GM18867 (cell line): ENCODE measurements at regions not wholly inside any gene's neighbourhood (a gene's known extent, or its start where the extent isn't known, plus 50 kb on each side); places are given as distances from the start of the nearest gene placed in this dataset.
A peak's percentile ranks its signal among the peaks of the same experiment; 100 is the strongest.
"Not testable (repeated sequence)": the region's sequence is repeated elsewhere in the genome, so short reads cannot be mapped to it uniquely, and the experiment has no call there.

Experiments used
- ATAC-seq: cut with Tn5 transposase; IDR thresholded peaks from one replicate; pipeline ENCODE4 v1.9.1; 2021; ENCODE audit warnings: mild to moderate bottlenecking, moderate library complexity; ENCODE audit not compliant: unreplicated experiment

DNA sequence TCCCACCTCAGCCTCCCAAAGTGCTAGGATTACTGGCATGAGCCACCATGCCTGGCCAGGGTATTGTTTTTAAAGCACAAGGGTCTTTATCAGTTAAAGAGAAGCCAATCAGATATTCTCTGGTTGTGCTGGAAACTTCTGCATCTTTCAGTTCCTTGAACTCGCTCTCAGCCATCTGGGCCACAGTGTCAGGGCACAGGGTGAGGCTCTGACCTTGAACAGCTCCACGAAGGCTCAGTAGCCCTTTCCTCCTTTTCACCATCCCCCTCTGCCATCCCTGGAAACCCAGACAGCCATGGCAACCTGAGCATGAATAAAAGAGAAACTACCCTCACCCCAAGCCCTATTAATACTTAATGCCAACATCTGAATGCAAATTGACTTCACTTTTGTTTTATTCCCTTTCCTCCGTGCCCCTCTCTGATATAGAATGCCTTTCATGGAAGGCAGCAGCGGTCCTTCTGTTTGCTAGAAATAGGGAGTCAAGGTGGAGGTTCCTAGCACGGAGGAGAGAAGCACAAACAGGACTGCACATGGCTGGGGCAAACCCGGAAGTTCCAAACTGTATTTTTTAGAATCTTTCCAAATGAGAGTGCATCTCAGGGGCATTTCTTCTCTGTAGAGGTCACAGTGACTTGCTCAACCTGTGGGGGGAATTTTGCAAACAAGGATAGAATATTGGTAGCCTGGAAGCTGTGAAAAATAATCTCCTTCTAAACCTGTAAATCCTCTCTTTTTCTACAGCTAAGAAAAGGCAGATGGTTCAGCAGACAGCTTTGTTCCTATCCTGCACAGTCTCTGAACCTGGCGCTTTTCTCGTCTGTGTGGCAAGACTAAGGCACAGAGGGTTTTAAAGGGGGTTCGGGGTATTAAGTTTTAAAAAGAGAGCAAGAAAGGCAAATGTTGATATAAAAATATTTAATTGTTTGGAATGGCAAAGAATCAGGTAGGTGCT, 176.4 kb upstream of the RREB1 start:
- ATAC-seq, result peak; percentile 51

DNA sequence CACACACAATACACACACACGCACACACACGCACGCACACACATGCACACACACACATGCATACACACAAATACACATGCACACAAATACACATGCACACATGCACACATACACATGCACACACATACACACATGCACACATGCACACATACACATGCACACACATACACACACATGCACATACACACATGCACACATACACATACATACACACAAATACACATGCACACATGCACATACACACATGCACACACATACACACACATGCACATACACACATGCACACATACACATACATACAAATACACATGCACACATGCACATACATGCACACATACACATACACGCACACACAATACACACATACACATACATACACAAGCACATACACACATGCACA, 175.4 kb upstream of the RREB1 start:
- ATAC-seq, result no peak

GRCh38 chr6:6932968-6933367, 174.8 kb upstream of the RREB1 start:
- ATAC-seq, result no peak

GRCh38 chr6:6940031-6941025, 167.4 kb upstream of the RREB1 start:
- ATAC-seq, result no peak

GRCh38 chr6:6941201-6941600, 166.6 kb upstream of the RREB1 start:
- ATAC-seq, result no peak

- ATAC-seq, result no peak
Observed at GRCh38 chr6:6942091-6942490, 165.7 kb upstream of the RREB1 start.

GRCh38 chr6:6942831-6943230, 164.9 kb upstream of the RREB1 start:
- peak; percentile 45 for ATAC-seq

- no peak for ATAC-seq
Observed at GRCh38 chr6:6943421-6943820, 164.3 kb upstream of the RREB1 start.

- no peak for ATAC-seq
Observed at GRCh38 chr6:6946206-6947155, 161.3 kb upstream of the RREB1 start.

- no peak for ATAC-seq
Observed at GRCh38 chr6:6950373-6951145, 157.2 kb upstream of the RREB1 start.

DNA sequence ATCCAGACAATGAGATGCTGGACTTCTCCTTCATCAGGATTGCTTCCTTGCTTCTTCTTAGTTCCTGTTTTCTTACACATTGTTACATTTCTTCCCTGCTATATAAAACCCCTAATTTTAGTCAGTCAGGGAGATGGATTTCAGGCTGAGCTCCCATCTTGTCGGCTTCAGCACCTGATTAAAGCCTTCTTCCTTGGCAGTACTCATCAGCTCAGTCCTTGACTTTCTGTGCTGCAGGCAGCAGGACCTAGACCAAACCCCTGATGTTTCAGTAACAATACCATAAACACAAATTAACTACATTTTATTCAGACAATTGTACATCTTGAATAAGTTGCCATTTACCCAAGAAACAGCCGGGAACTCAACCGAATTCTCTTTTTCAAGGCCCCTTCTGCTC, 156.4 kb upstream of the RREB1 start:
- ATAC-seq, result no peak

DNA sequence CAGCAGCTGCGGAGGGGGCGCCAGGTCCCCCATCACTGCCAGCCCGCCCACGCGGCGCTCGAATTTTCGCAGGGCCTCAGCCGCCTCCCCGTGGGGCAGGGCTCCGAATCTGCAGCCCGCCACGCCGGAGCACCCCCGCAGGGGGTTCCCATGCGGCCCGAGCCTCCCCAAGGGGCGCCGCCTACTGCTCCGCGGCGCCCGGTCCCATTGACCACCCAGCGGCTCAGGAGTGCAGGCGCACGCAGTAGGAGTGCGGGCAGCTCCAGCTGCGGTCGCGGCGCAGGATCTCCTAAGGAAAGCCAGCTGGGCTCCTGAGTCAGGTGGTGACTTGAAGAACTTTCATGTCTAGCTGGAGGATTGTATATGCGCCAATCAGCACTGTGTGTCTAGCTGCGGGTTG, 155.3 kb upstream of the RREB1 start:
- ATAC-seq, result no peak

DNA sequence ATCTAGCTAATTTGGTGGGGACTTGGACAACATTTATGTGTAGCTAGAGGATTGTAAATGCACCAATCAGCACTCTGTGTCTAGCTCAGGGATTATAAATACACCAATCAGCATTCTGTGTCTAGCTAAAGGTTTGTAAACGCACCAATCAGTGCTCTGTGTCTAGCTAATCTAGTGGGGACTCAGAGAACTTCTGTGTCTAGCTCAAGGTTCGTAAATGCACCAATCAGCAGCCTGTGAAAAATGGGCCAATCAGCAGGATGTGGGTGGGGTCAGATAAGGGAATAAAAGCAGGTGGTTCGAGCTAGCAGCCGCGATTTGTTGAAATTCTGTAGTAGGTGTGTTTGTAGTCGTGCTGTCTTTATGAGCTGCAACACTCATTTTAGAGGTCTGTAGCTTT, 154.8 kb upstream of the RREB1 start:
- ATAC-seq, result not testable (repeated sequence)

DNA sequence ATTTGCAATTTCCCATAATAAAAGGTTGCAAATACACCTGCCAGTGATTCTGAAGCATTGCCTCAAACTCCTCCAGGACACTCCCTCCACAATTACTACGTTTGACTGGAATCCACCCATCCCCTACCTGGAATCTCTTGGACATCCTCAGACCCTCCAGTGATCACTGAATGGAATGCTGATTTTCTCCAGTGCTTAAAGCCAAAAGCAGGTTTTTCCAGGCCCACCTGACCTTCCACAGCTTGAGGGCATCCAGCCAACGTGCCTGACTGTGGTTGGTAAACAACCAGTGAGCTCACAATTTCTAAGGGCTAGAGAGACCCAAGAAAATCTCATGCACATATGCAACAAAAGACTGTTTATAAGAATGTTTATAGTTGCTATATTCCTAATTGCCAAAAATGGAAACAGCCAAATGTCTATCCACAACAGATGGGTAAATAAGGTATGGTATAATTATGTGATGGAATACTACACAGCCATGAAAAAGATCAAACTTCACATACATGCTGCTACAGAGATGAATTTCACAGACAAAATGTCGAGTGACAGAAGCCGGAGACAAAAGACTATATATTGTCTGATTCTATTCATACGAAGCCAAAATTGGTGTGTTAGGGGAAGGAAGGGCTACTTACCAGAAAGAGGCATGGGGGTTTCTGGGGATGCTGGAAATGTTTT, 147.1 kb upstream of the RREB1 start:
- no peak for ATAC-seq

DNA sequence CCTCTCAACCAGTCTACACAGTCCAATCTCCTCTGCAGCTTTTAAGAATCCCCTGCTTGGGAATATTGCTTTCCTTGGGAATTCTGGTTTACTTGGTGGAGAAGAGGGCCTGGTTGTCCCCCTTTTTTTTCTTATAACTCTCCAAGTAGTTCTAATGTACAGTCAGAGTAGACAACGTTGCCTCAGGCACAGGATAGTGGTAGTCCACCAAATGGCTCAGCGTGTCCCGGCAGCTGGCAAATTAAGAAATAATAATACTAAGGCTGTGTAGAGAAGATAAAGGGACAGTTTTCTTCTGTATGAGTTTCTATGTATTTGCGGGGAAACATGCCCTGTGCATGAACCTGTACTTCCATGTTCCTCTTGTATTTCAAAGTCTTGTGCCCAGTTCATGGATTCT, 145.7 kb upstream of the RREB1 start:
- ATAC-seq, result no peak

- no peak for ATAC-seq
Observed at GRCh38 chr6:6962699-6963098, 145.1 kb upstream of the RREB1 start.

- ATAC-seq, result not testable (repeated sequence)
Observed at GRCh38 chr6:6963390-6963789, 144.4 kb upstream of the RREB1 start.

GRCh38 chr6:6964675-6965074, 143.1 kb upstream of the RREB1 start:
- no peak for ATAC-seq

DNA sequence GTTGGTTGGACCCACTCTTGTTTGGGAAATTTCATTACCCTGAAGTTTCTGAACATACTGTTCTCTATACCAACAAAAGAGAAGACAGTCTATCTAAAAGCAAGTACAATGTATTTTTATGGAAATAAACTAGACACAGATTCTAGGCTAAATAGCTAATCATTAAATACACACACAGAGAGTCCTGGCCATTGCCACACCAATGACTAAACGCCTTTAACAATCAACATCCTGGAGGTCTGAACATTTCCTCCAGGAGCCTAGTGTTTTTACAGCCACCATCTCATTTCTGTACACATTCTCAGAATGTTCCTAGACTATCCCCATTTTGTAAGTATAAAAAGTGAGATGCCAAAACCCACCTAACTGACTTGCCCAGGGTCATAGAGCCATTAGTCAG, 141.6 kb upstream of the RREB1 start:
- no peak for ATAC-seq
